Glutamatergic neuron (in vitro differentiated cells): ENCODE measurements at regions not wholly inside any gene's neighbourhood (a gene's known extent, or its start where the extent isn't known, plus 50 kb on each side); places are given as distances from the start of the nearest gene placed in this dataset.

Experiments
- DNase-seq: peaks from one replicate; pipeline ENCODE4 v3.0.0; 2022
- H3K27ac Mint-ChIP-seq: one replicate; pipeline ENCODE4 v1.8.0; 2020; ENCODE audit warnings: mild to moderate bottlenecking, mixed read lengths, inconsistent platforms; ENCODE audit not compliant: unreplicated experiment
- H3K27me3 Mint-ChIP-seq: one replicate; pipeline ENCODE4 v1.8.0; 2020; ENCODE audit warnings: mild to moderate bottlenecking, moderate library complexity, mixed read lengths, inconsistent platforms; ENCODE audit not compliant: unreplicated experiment
- H3K36me3 Mint-ChIP-seq: one replicate; pipeline ENCODE4 v1.8.0; 2020; ENCODE audit warnings: mild to moderate bottlenecking, mixed read lengths, inconsistent platforms; ENCODE audit not compliant: unreplicated experiment
- H3K4me1 Mint-ChIP-seq: one replicate; pipeline ENCODE4 v1.8.0; 2020; ENCODE audit warnings: mild to moderate bottlenecking, low read depth, mixed read lengths, inconsistent platforms; ENCODE audit not compliant: unreplicated experiment
- H3K4me3 Mint-ChIP-seq: one replicate; pipeline ENCODE4 v1.8.0; 2020; ENCODE audit warnings: mild to moderate bottlenecking, mixed read lengths, inconsistent platforms; ENCODE audit not compliant: unreplicated experiment
- H3K9me3 Mint-ChIP-seq: one replicate; pipeline ENCODE4 v1.8.0; 2020; ENCODE audit warnings: mild to moderate bottlenecking, moderate library complexity, mixed read lengths, inconsistent platforms; ENCODE audit not compliant: unreplicated experiment
- CTCF ChIP-seq: fragments of 200-600 bp; sonication (generic); IDR thresholded peaks from one replicate; pipeline ENCODE4 v1.5.0; 2021; ENCODE audit not compliant: partially characterized antibody, unreplicated experiment

GRCh38 chr12:105738051-105738450 lies 400.7 kb downstream of the NUAK1 start:
- no peak for DNase-seq
- Mint-ChIP-seq H3K36me3 (no peaks in the 10 kb centered on the region), H3K9me3 (peaks cover 2% of the 10 kb centered on the region), H3K4me3 (no peak overlapping the region), H3K27me3 (no peaks in the 10 kb centered on the region), H3K27ac (no peak overlapping the region), H3K4me1 (peaks cover 16% of the 10 kb centered on the region)
- TF ChIP-seq CTCF, result no peak

GRCh38 chr12:105740369-105740768 lies 398.4 kb downstream of the NUAK1 start:
- Mint-ChIP-seq H3K36me3 (no peaks in the 10 kb centered on the region), H3K4me3 (no peak overlapping the region), H3K27ac (no peak overlapping the region), H3K4me1 (peaks cover 24% of the 10 kb centered on the region), H3K27me3 (no peaks in the 10 kb centered on the region), H3K9me3 (peaks cover 4% of the 10 kb centered on the region)
- no peak for DNase-seq
- no peak for TF ChIP-seq CTCF

- Mint-ChIP-seq H3K27ac (no peak overlapping the region), H3K4me1 (peaks cover 27% of the 10 kb centered on the region), H3K9me3 (peaks cover 4% of the 10 kb centered on the region), H3K4me3 (no peak overlapping the region), H3K36me3 (no peaks in the 10 kb centered on the region), H3K27me3 (no peaks in the 10 kb centered on the region)
- TF ChIP-seq CTCF, result no peak
- DNase-seq, result no peak
Observed at GRCh38 chr12:105740970-105741725, 397.6 kb downstream of the NUAK1 start.

GRCh38 chr12:105741786-105742566 lies 396.8 kb downstream of the NUAK1 start:
- DNase-seq, result no peak

More at GRCh38 chr12:105741786-105742566, 396.8 kb downstream of the NUAK1 start:
- TF ChIP-seq CTCF, result no peak
- no peak overlapping the region for H3K4me3 Mint-ChIP-seq
- peaks cover 4% of the 10 kb centered on the region for H3K9me3 Mint-ChIP-seq
- peaks cover 25% of the 10 kb centered on the region for H3K4me1 Mint-ChIP-seq
- no peak overlapping the region for H3K27ac Mint-ChIP-seq
- H3K36me3 Mint-ChIP-seq, result no peaks in the 10 kb centered on the region
- H3K27me3 Mint-ChIP-seq, result no peaks in the 10 kb centered on the region
